Erythroblast (primary cell): ENCODE measurements at regions not wholly inside any gene's neighbourhood (a gene's known extent, or its start where the extent isn't known, plus 50 kb on each side); places are given as distances from the start of the nearest gene placed in this dataset.

Experiments used
- GATA1 ChIP-seq: IDR thresholded peaks from 2 replicates; pipeline ENCODE4 v1.6.1; 2011; ENCODE audit warnings: low read depth, mild to moderate bottlenecking, control low read depth, low read length, moderate library complexity
- POLR2A ChIP-seq: IDR thresholded peaks from 2 replicates; pipeline ENCODE4 v1.6.1; 2011; ENCODE audit warnings: mild to moderate bottlenecking, low read length

- no peak for TF ChIP-seq POLR2A
- TF ChIP-seq GATA1, result no peak
Measured at GRCh38 chr15:45884289-45884688, 249.5 kb downstream of the SQOR start.
